ENCODE measurements at regions not wholly inside any gene's neighbourhood (a gene's known extent, or its start where the extent isn't known, plus 50 kb on each side); places are given as distances from the start of the nearest gene placed in this dataset.

- H3K4me3 ChIP-seq (ENCODE audit: low read depth, low read length): no peak overlapping the region
- no peak for TF ChIP-seq CTCF (IDR thresholded peaks at IDR 0.05; ENCODE audit: low read depth, low read length, missing control alignments)
- in situ Hi-C loops (cut with HindIII; ENCODE audit: low sequenced_read_pairs): no loop called here
- DNase-seq (ENCODE audit: low read depth): no peak
Measured at GRCh38 chr13:50303963-50304721, 288.9 kb downstream of the KCNRG start.

DNA sequence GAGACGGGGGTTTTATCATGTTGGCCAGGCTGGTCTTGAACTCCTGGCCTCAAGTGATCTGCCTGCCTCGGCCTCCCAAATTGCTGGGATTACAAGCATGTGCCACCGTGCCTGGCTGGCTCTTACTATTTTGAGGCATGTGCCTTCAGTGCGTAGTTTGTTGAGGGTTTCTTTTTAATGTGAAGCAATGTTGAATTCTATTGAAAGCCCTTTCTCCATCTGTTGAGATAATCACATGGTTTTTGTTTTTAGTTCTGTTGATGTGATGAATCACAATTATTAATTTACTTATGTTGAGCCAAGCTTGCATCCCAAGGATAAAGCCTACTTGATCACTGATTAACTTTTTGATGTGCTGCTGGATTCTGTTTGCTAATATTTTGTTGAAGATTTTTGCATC is 290.9 kb downstream of the KCNRG start:
- TF ChIP-seq CTCF (IDR thresholded peaks at IDR 0.05; ENCODE audit: low read depth, low read length, missing control alignments): no peak
- H3K4me3 ChIP-seq (ENCODE audit: low read depth, low read length): no peak overlapping the region
- no peak for DNase-seq (ENCODE audit: low read depth)
- in situ Hi-C loops (cut with HindIII; ENCODE audit: low sequenced_read_pairs): no loop called here

DNA sequence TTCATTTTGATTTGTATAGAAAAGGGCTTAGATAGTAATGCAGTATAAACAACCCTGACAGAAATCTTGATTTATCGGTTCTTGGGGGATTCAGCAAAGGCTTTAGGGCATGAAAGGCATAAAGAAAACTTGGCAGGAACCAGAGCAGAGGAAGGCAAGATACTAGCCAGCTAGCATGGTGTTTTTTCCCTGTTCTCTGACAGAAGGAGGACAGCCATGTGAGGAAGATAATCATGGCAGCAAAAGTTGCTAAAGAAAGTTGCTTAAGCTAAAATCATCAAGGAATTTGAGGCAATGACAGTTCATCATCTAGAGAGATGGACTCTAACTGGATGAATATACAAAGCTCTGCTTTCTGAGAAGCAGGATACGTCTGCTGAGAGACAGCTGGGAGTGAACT is 294.1 kb downstream of the KCNRG start:
- DNase-seq (ENCODE audit: low read depth): no peak

GRCh38 chr13:50309882-50310594 is 294.8 kb downstream of the KCNRG start:
- no peak overlapping the region for H3K4me3 ChIP-seq (ENCODE audit: low read depth, low read length)
- no peak for TF ChIP-seq CTCF (IDR thresholded peaks at IDR 0.05; ENCODE audit: low read depth, low read length, missing control alignments)
- DNase-seq (ENCODE audit: low read depth): no peak
- in situ Hi-C loops (cut with HindIII; ENCODE audit: low sequenced_read_pairs): no loop called here

More for the DNA sequence above, 294.1 kb downstream of the KCNRG start:
- no peak overlapping the region for H3K4me3 ChIP-seq (ENCODE audit: low read depth, low read length)
- no peak for TF ChIP-seq CTCF (IDR thresholded peaks at IDR 0.05; ENCODE audit: low read depth, low read length, missing control alignments)
- in situ Hi-C loops (cut with HindIII; ENCODE audit: low sequenced_read_pairs): no loop called here

DNA sequence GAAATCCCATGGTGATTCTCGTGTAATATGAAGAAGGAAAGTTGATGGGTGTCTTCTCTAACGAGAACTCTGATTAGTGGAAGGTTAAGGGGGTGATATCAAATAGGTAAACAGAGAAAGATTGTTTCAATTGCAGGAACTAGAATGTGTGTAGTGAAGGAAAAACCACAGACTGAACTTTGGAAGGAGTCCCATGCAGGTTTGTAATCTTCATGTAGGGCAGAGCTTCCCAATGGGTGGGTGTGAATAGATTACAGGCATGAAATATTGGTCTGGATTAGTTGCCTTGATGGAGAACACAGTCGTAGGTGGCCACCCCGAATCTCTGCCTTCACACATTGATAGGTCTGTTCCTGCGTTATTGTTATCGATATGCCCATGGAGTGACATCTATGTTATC is 295.5 kb downstream of the KCNRG start:
- TF ChIP-seq CTCF (IDR thresholded peaks at IDR 0.05; ENCODE audit: low read depth, low read length, missing control alignments): no peak
- in situ Hi-C loops (cut with HindIII; ENCODE audit: low sequenced_read_pairs): no loop called here
- no peak overlapping the region for H3K4me3 ChIP-seq (ENCODE audit: low read depth, low read length)
- DNase-seq (ENCODE audit: low read depth): no peak

DNA sequence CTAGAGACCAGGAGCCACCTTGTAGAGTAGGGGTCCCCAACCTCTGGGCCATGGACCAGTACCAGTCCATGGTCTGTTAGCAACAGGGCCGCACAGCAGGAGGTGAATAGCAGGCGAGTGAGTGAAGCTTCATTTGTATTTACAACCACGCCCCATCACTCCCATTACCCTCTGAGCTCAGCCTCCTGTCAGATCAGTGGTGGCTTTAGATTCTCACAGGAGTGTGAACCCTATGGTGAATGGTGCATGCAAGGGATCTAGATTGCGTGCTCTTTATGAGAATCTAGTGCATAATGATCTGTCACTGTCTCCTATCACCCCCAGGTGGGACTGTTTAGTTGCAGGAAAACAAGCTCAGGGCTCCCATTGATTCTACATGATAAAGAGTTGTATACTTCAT is 303.6 kb downstream of the KCNRG start:
- H3K4me3 ChIP-seq (ENCODE audit: low read depth, low read length): no peak overlapping the region
- DNase-seq (ENCODE audit: low read depth): no peak
- TF ChIP-seq CTCF (IDR thresholded peaks at IDR 0.05; ENCODE audit: low read depth, low read length, missing control alignments): no peak
- in situ Hi-C loops (cut with HindIII; ENCODE audit: low sequenced_read_pairs): no loop called here

All from astrocyte of the cerebellum (primary cell).